NCI-H2107 treated with DMSO at 0.1 percent for 48 hours (cell line): ENCODE measurements at regions not wholly inside any gene's neighbourhood (a gene's known extent, or its start where the extent isn't known, plus 50 kb on each side); places are given as distances from the start of the nearest gene placed in this dataset.
A peak's percentile ranks its signal among the peaks of the same experiment; 100 is the strongest.

ENCODE experiments used
- DNase-seq: peaks from one replicate; lab custom pipeline; 2025; ENCODE audit not compliant: unreplicated experiment; lab: John Stamatoyannopoulos, UW

- DNase-seq, result no peak
Measured at GRCh38 chr7:45450571-45451204, 123.5 kb upstream of the ADCY1 start.

DNA sequence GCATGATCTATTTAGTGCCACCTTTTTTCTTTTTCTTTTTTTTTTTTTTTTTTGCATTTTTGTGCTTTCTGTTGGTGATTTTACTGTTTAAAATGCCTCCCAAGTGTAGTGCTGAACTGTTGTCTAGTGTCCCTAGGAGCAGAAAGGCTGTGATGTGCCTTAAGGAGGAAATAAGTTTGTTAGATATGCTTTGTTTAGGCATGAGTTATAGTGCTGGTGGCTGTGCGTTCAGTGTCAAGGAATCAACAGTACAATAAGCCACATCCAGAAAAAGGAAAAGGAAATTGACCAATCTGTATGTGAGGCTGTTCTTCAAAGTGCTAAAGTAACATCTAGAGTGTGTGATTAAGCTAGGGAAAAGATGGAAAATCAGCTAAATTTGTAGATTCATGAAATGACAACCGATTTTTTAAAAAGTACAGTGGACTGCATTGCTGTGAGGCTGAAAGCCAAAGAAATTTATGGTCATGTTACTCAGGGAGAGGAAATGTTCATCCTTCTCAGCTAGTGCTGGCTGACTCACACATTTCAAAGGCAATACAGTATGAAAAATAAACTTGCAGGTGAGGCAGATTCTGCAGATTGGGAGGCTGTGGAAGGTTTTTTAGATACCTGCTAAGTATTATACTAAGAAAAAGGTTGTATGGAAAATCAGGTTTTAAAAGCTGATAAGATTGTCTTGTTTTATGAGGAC, 122.7 kb upstream of the ADCY1 start:
- no peak for DNase-seq

DNA sequence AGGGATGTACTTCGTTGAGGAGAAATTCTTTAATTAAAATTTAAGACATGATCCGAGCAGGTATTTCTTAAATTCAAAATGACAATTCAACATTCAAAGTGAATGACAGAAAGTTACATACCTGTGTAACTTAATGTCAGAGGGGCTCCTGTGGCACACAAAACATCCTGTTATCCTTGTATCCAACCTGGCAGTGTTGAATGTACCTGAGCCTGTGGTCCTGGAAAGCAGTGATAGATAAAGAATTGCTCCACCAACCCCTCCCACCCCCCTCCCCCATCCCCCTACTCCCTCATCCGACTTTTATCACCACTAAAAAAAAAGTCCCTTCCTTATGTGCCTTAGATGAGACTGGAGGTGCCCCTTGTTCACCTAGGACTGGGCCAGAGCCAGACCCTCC, 119.4 kb upstream of the ADCY1 start:
- DNase-seq, result no peak

- no peak for DNase-seq
Measured at GRCh38 chr7:45455662-45456061, 118.5 kb upstream of the ADCY1 start.

DNA sequence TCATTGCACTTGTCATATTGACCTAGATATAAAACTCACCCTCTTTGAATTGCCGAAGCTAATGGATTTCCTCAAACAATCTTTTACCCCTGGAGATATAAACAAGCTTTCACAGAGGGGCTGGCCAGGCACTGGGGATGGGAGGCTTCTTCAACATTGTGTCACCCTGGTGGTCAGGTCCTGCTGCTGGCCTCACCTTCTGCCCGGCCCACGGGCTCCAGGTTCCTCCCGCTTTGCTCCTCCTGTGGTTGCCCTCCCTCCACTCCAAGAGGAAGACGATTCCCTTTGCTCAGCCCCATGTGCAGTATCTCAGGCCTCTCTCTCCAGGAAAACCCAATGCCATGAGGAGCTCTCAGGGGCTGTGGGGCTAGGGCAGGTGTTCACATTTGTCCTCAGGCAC, 118.1 kb upstream of the ADCY1 start:
- DNase-seq, result no peak

DNA sequence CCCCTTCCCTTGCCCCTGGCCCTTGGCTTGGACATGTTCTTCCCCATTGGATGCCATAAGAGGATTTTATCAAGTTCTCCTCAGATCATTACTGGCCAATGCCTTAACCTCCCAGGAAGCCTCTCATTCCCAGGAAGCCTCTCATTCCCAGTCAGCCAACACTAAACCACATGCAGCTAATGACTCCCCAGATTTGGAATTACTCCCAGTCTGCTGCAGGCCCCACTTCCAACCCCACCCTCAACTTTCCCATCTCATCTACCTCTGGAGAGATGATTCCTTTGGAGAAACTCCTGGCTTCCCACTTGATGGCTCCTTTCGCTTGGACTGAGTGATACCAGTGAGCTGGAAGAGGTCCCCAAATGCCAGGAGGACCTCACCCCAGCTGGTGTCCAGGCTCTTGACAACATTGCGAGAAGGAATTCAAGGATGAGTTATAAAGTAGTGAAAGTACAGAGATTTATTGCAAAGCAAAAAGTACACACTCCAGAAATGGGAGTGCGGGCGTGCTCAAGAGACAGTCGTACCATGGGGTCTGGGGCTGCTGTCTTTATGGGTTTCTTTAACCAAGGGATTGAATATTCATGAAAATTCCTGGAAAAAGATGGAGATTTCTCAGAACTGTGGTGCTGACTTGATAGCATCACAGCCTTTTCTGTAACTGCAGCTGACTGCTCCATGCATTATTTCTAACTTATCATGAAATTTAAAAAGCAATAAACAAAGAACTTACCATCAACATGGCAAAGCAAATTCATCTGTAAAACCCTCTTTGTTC, 117.2 kb upstream of the ADCY1 start:
- DNase-seq, result no peak

DNA sequence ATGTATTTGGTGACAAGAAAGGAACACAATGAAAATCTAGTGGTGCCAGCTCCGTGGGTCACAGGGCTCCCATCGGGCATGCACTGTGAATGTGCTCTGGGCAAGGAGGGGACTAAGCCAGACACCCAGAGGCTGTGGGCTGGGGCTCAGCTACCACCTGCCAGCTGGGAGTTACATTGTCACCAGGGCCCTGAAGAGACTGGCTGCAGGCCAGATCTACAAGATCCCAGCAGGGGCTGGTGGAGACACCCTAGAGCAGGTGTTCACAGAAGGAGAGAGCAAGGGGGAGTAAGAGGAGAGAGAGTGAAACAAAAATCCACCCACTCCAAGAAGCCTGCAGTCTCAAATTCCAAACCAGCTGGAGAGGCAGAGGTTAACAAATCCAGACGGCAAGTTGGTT, 116.6 kb upstream of the ADCY1 start:
- DNase-seq, result peak; percentile 96

DNA sequence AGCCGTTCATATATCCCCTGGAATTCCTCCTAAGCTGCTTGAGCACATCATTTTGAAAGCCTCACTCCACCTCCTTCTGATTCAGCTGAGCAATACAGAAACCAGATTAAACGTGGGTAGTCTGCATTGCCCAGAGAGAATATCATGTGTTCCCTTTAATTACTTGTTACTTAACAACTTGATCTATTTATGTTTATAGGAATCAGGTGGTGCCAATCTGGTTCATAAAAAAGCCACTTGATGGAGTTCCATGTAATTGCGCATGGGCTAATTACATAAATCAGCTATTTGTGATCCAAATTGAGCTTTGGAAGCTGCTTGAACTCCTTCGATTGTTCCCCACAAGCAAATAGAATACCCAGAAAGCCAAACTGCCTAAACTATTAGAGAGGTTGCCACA, 114.7 kb upstream of the ADCY1 start:
- peak; percentile 81 for DNase-seq

- DNase-seq, result no peak
Measured at GRCh38 chr7:45460379-45460778, 113.8 kb upstream of the ADCY1 start.

DNA sequence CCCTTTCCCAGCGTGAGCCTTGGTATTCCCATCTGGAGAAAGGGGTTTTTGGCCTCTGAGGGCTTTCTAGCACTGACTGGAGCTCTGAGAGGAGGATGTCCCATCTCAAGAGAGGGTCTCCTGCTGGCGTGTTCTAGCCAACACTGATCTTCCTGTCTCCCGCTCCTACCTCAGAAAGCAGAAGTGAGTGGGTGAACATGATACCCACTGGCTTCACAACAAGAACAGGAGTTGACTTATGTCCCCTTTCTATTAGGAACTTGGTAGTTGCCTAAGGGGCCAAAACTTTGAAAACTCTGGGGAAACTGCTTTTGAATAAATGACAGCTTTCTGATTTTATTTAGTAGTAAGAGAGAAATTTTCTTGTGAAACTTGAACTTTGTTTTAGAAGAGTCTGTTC, 113.1 kb upstream of the ADCY1 start:
- DNase-seq, result no peak

DNA sequence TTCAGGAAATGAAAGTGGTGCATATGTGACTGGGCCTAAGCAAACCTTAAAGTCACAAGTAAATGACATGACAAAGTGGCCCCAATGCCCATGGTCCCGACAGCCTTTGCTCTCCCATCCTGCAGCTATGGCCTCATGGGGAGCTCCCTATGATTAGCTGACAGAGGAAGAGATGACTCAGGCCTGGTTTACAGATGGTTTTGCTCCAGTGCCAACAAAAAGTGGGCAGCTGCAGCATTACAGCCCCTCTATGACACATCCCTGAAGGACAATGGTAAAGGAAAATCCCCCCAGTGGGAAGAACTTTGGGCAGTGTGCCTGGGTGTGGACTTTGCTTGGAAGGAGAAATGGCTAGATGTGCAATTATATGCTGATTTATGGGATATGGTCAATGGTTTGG, 105.1 kb upstream of the ADCY1 start:
- DNase-seq, result no peak

DNA sequence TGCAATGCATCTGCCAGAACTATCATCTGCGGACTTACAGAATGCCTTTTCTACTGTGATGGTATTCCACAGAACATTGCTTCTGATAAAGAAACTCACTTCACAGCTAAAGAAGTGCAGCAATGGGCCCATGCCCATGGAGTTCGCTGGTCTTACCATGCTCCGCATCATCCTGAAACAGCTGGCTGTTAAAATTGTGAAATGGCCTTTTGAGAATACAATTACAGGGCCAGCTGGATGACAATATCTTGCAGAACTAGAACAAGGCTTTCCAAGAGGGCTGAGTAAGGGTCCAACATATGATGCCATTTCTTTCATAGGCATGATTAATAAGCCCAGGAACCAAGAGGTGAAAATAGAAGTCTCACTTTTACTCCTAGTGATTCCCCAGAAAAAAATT, 104.1 kb upstream of the ADCY1 start:
- DNase-seq, result no peak

DNA sequence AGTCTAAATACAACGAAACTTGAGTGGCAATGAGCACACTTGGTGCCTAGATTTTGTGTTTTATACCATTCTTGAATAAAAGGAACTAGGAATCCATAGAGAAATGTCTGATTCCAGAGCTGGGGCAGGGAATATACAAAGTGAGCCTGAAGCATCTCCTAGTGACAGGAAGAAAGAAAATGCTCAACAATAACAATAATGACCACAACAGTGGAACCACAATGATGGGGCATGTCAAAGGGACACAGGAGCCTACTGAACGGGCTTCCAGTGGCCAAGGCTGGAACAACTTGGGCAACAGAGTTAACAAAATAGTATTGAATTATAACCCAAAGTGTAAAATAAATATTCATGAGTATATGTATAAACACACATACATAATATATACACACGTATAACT, 94.4 kb upstream of the ADCY1 start:
- no peak for DNase-seq

DNA sequence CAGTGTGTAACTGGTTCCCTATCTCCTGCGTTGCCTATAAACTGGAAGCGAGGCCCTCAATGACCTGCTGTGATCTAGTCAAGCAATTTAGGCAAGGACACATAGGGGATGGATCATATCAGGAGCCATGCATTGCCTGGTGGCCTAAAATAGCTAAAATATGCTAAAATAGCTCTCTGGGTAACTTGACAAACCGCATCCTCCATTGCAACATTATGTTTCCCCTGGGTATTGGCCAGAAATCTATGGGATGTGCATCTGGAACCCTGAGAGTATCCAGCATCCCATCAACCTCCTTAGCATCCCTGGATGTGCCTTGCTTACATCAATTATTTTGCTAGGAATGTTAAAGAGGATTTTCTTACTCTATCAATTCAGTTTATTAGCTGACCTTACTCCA, 91.7 kb upstream of the ADCY1 start:
- DNase-seq, result no peak

- no peak for DNase-seq
Measured at GRCh38 chr7:45484094-45484493, 90.1 kb upstream of the ADCY1 start.

DNA sequence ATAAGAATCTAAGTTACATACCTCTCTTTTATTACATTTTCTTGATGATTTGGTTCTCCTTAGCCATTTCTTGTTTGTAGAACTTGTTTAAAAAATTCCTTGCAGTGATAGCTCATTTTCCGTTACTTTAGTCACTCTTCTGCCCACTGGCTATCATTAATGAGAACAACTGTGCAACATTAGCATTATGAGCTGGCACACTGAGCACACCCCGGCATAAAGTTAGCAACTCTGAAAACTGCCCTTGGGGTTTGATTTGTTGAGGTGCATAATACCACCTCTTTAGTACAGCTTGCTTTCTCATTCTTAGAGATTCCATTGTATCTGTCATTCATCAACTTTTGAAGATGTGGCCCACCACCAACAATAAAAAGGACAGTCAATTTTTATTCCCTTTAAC, 87.6 kb upstream of the ADCY1 start:
- DNase-seq, result no peak

DNA sequence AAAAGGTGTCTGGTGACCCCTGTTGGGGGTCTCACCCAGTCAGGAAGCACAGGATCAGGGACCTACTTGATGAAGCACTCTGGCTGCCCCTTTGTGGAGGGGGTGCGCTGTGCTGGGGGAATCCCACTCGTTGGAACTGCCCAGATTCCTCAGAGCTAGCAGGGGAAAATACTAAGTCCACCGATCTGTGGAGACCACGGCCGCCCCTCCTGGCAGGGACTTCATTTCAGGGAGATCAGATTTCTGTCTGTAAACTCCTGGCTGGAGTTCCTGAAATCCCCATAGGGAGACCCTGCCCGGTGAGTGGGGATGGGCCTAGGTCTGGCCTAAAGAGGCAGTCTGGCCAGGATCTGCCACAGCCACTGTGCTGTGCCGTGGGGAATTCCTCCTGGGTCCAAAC, 79.3 kb upstream of the ADCY1 start:
- no peak for DNase-seq

GRCh38 chr7:45495618-45496017, 78.5 kb upstream of the ADCY1 start:
- DNase-seq, result no peak

GRCh38 chr7:45500257-45500656, 73.9 kb upstream of the ADCY1 start:
- DNase-seq, result no peak

- DNase-seq, result no peak
Measured at GRCh38 chr7:45501791-45502190, 72.4 kb upstream of the ADCY1 start.

DNA sequence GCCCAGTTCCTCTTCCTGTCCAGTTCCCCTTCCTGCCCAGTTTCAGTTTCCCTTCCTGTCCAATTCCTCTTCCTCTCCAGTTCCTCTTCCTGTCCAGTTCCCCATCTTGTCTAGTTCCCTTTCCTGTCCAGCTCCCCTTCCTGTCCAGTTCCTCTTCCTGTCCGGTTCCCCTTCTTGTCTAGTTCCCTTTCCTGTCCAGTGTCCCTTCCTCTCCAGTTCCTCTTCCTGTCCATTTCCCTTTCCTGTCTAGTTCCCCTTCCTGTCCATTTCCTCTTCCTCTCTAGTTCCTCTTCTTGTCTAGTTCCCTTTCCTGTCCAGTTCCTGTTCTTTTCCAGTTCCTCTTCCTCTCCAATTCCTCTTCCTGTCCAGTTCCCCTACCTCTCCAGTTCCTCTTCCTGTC, 68.1 kb upstream of the ADCY1 start:
- DNase-seq, result no peak

DNA sequence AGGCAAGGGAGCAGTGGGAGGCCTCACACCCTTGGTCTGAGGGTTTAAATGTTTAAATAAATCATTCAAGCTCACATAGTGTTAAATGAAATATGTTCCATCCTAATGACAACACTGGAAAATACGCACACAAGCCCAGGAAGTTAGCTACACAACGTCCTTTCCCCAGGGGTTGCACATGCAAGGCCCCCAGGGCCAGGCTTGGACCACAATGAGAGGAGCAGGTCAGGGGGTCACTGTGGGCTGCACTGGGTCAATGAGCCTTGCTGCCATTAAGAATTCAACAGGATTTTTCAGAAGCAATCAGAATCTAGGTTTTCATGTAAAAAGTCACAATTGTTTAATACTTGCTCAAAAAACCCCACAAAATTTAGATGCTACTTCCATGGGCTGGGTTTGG, 64.9 kb upstream of the ADCY1 start:
- DNase-seq, result no peak
